Upper lobe of right lung (tissue), 1 donor: ENCODE measurements at regions not wholly inside any gene's neighbourhood (a gene's known extent, or its start where the extent isn't known, plus 50 kb on each side); places are given as distances from the start of the nearest gene placed in this dataset.

Experiments
- ATAC-seq: fragments of 200-7000 bp; cut with Tn5 transposase; one replicate; pipeline ENCODE4 v1.9.1; 2020; ENCODE audit warnings: mild to moderate bottlenecking, moderate library complexity
- DNase-seq: peaks from one replicate; pipeline ENCODE4 v3.0.0-alpha.2; 2020
- H3K27ac ChIP-seq: fragments of 200-600 bp; one replicate; pipeline ENCODE4 v1.8.0; 2022
- H3K27me3 ChIP-seq: fragments of 200-600 bp; one replicate; pipeline ENCODE4 v1.8.0; 2022; ENCODE audit warnings: mild to moderate bottlenecking
- H3K36me3 ChIP-seq: fragments of 200-600 bp; one replicate; pipeline ENCODE4 v1.8.0; 2022
- H3K4me1 ChIP-seq: fragments of 200-600 bp; one replicate; pipeline ENCODE4 v1.8.0; 2022
- H3K4me3 ChIP-seq: fragments of 200-600 bp; one replicate; pipeline ENCODE4 v1.8.0; 2022; ENCODE audit warnings: mild to moderate bottlenecking
- H3K9me3 ChIP-seq: fragments of 200-600 bp; one replicate; pipeline ENCODE4 v1.8.0; 2022
- intact Hi-C: fragments of 100-400 bp; cut with DNase I; formaldehyde crosslinking; loops from one replicate; pipeline ENCODE4 v1.11.0; 2022
- TF ChIP-seq, protein P1 (sequence below): fragments of 200-600 bp; IDR thresholded peaks from one replicate; pipeline ENCODE4 v1.8.0; 2022; ENCODE audit warnings: antibody characterized with exemption
- donor health status: DM: no; HTN: yes; CAD: no; lungs with severe emphysema.

DNA sequence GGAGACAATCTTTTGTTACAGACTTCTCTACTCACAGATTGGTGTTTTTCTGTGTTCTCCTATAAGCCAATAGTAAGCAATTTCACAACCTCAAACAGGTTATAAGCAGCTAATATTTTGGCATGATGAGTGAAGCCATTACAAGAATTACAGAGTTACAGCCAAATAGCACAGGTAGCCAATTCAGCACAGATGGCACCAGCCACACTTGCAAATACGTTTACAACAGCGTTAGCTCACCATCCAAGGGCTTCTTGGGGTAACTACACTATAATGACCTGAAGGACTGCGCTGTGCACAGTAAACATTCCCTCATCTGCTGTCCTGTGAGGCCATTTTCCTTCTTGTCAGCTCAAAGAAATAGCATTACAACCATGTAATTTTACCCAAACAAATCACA lies 428.6 kb downstream of the TCERG1L start:
- H3K4me1 ChIP-seq: no peaks in the 10 kb centered on the region
- ATAC-seq: no peak

DNA sequence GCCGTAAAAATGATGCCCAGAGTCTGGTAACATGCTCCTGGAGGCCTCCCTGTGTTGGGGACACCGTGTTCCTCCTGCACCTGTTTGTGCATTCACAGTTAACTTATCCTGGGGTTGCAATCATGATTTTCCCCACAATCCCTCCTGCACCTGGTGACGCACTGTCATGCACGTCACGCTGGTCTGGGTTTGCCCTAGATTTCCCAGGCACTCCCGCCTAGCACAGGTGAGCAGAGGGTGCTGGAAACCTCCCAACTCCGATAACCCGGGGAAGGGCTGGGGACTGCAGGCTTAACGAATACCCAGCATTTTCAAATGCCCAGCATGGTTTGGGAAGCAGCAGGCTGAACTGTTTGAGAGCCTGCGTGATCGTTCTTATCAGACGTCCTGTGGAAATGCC lies 427.1 kb downstream of the TCERG1L start:
- no peaks in the 10 kb centered on the region for H3K36me3 ChIP-seq
- H3K27ac ChIP-seq: no peak overlapping the region
- no peaks in the 10 kb centered on the region for H3K27me3 ChIP-seq
- TF ChIP-seq, protein P1, sequence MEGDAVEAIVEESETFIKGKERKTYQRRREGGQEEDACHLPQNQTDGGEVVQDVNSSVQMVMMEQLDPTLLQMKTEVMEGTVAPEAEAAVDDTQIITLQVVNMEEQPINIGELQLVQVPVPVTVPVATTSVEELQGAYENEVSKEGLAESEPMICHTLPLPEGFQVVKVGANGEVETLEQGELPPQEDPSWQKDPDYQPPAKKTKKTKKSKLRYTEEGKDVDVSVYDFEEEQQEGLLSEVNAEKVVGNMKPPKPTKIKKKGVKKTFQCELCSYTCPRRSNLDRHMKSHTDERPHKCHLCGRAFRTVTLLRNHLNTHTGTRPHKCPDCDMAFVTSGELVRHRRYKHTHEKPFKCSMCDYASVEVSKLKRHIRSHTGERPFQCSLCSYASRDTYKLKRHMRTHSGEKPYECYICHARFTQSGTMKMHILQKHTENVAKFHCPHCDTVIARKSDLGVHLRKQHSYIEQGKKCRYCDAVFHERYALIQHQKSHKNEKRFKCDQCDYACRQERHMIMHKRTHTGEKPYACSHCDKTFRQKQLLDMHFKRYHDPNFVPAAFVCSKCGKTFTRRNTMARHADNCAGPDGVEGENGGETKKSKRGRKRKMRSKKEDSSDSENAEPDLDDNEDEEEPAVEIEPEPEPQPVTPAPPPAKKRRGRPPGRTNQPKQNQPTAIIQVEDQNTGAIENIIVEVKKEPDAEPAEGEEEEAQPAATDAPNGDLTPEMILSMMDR: no peak
- no peak overlapping the region for H3K4me3 ChIP-seq
- intact Hi-C loops: no loop called here
- DNase-seq: no peak
- ATAC-seq: no peak
- H3K4me1 ChIP-seq: no peaks in the 10 kb centered on the region
- H3K9me3 ChIP-seq: no peaks in the 10 kb centered on the region

More for the DNA sequence above, 428.6 kb downstream of the TCERG1L start:
- no peaks in the 10 kb centered on the region for H3K9me3 ChIP-seq
- no peak for DNase-seq
- no peaks in the 10 kb centered on the region for H3K27me3 ChIP-seq
- H3K4me3 ChIP-seq: no peak overlapping the region
- intact Hi-C loops: no loop called here
- no peak overlapping the region for H3K27ac ChIP-seq
- TF ChIP-seq, protein P1: no peak
- no peaks in the 10 kb centered on the region for H3K36me3 ChIP-seq

DNA sequence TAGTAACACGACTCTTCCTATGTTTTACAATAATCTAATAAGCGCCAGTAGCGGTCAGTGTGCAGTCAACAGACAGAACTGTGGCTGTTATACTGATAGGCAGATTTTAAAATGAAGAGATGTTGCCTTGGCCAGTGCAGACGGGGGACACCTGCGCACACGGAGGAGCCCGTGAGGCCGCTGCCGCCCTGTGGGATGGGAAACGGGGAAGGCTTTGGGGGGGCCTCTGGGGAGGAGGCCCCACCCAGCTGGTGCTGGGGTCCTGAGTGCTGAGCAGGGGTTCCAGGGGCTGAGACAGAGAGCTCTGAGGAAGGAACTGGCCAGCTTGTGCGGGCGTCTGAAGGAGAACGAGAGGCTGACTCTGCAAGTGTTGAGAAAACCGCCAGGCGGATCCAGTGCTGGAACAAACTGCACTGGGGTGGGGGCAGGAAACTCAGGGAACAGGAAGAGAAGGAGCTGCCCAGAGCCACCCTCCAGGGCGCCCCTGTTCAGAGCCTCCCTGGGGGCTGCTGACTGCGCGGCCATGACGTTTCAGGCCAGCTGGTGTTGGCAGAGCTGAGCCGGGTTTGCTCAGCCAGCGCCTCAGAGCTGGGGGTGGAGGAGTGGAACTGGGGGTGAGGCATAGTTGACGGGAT lies 426.4 kb downstream of the TCERG1L start:
- H3K9me3 ChIP-seq: no peaks in the 10 kb centered on the region
- H3K27me3 ChIP-seq: no peaks in the 10 kb centered on the region
- H3K27ac ChIP-seq: no peak overlapping the region
- TF ChIP-seq, protein P1: no peak
- H3K4me3 ChIP-seq: no peak overlapping the region
- intact Hi-C loops: no loop called here
- no peaks in the 10 kb centered on the region for H3K36me3 ChIP-seq
- no peaks in the 10 kb centered on the region for H3K4me1 ChIP-seq
- no peak for DNase-seq
- no peak for ATAC-seq

DNA sequence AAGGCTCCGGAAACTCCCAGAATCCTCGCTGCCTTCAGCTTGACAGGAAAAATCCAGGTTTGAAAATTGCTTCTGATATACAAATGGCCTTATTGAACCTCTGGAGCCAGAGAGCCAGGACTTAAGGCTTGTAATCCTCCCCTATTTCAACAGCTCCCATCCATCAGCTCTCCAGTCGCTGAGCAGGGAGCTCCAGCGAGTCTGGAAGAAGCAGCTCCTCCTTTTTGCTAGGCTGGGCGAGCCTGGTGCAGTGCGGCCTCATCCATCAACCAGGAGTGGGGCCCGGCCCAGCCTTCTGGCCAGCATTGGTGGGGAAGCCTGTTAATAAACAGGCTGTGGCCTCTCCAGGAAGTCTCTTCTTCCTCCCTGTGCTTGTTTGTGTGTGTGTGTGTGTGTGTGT lies 424.4 kb downstream of the TCERG1L start:
- no peak for DNase-seq

DNA sequence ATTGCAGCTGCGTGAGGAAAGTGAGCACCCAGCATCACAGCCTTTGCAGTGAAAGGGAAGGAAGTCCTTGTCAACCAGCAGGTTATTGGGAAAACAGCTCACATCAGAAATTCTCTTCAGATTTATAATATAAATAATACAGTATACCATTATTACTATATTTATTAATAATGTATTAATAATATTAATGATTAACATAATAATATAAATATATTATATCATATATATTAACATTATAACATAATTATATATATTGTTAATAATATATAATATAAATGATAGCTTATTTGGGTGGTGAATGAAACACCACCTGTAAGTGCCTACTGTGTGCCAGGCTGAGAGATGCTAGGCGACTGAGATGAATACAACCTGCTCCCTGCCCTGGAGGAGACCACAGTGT lies 423.0 kb downstream of the TCERG1L start:
- DNase-seq: no peak
- no peak overlapping the region for H3K27ac ChIP-seq
- H3K4me3 ChIP-seq: no peak overlapping the region
- intact Hi-C loops: no loop called here
- H3K9me3 ChIP-seq: no peaks in the 10 kb centered on the region
- no peak for ATAC-seq
- H3K4me1 ChIP-seq: no peaks in the 10 kb centered on the region
- TF ChIP-seq, protein P1: no peak
- no peaks in the 10 kb centered on the region for H3K27me3 ChIP-seq
- no peaks in the 10 kb centered on the region for H3K36me3 ChIP-seq

More for the DNA sequence above, 424.4 kb downstream of the TCERG1L start:
- Histone ChIP-seq H3K9me3 (no peaks in the 10 kb centered on the region), H3K4me3 (no peak overlapping the region), H3K36me3 (no peaks in the 10 kb centered on the region), H3K27ac (no peak overlapping the region), H3K27me3 (no peaks in the 10 kb centered on the region), H3K4me1 (no peaks in the 10 kb centered on the region)
- intact Hi-C loops: no loop called here
- ATAC-seq: no peak
- TF ChIP-seq, protein P1: no peak

DNA sequence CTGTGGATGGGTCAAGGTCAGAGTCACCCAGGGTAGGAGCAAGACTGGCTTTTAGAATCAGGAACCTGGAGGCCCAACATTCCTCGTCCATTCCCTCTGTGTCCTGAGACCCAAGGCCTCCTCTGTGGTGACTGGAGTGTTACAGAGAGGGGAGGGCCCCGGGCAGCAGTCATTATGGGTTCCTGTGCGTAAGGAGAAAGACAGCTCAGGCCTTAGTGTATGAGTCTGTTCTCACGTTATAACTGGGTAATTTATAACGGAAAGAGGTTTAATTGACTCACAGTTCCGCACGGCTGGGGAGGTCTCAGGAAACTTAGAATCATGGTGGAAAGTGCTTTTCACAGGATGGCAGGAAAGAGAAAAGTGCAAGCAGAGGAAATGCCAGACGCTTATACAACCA lies 422.3 kb downstream of the TCERG1L start:
- Histone ChIP-seq H3K4me3 (no peak overlapping the region), H3K27ac (no peak overlapping the region), H3K27me3 (no peaks in the 10 kb centered on the region), H3K36me3 (no peaks in the 10 kb centered on the region), H3K4me1 (no peaks in the 10 kb centered on the region), H3K9me3 (no peaks in the 10 kb centered on the region)
- TF ChIP-seq, protein P1: no peak
- DNase-seq: no peak
- intact Hi-C loops: no loop called here
- no peak for ATAC-seq
